ENCODE measurements at regions not wholly inside any gene's neighbourhood (a gene's known extent, or its start where the extent isn't known, plus 50 kb on each side); places are given as distances from the start of the nearest gene placed in this dataset.
A peak's percentile ranks its signal among the peaks of the same experiment; 100 is the strongest.
"Not testable (repeated sequence)": the region's sequence is repeated elsewhere in the genome, so short reads cannot be mapped to it uniquely, and the experiment has no call there.

GRCh38 chr7:153061910-153062528, 302.5 kb downstream of the ACTR3B start:
- peak; percentile 29 for DNase-seq
- in situ Hi-C loops (cut with MboI; ENCODE audit: low pct_unique_long_range_greater_than_20kb, low sequenced_read_pairs): no loop called here

- no peak for DNase-seq
- in situ Hi-C loops (cut with MboI; ENCODE audit: low pct_unique_long_range_greater_than_20kb, low sequenced_read_pairs): no loop called here
These were observed 305.5 kb downstream of the ACTR3B start for GRCh38 chr7:153065051-153065450.

- no peak for DNase-seq
- in situ Hi-C loops (cut with MboI; ENCODE audit: low pct_unique_long_range_greater_than_20kb, low sequenced_read_pairs): no loop called here
These were observed 307.2 kb downstream of the ACTR3B start for GRCh38 chr7:153066711-153067110.

GRCh38 chr7:153070141-153070540, 310.6 kb downstream of the ACTR3B start:
- no peak for DNase-seq
- in situ Hi-C loops (cut with MboI; ENCODE audit: low pct_unique_long_range_greater_than_20kb, low sequenced_read_pairs): no loop called here

GRCh38 chr7:153072806-153073205, 313.3 kb downstream of the ACTR3B start:
- DNase-seq: no peak
- in situ Hi-C loops (cut with MboI; ENCODE audit: low pct_unique_long_range_greater_than_20kb, low sequenced_read_pairs): no loop called here

- in situ Hi-C loops (cut with MboI; ENCODE audit: low pct_unique_long_range_greater_than_20kb, low sequenced_read_pairs); DNase-seq: not testable (repeated sequence)
These were observed 316.7 kb downstream of the ACTR3B start for GRCh38 chr7:153076289-153076688.

GRCh38 chr7:153081496-153081895, 321.9 kb downstream of the ACTR3B start:
- DNase-seq: no peak
- in situ Hi-C loops (cut with MboI; ENCODE audit: low pct_unique_long_range_greater_than_20kb, low sequenced_read_pairs): no loop called here

GRCh38 chr7:153084278-153084677, 324.7 kb downstream of the ACTR3B start:
- DNase-seq: no peak
- in situ Hi-C loops (cut with MboI; ENCODE audit: low pct_unique_long_range_greater_than_20kb, low sequenced_read_pairs): no loop called here

GRCh38 chr7:153087498-153087897, 327.9 kb downstream of the ACTR3B start:
- in situ Hi-C loops (cut with MboI; ENCODE audit: low pct_unique_long_range_greater_than_20kb, low sequenced_read_pairs): no loop called here
- no peak for DNase-seq

GRCh38 chr7:153088601-153089000, 329.0 kb downstream of the ACTR3B start:
- DNase-seq: no peak
- in situ Hi-C loops (cut with MboI; ENCODE audit: low pct_unique_long_range_greater_than_20kb, low sequenced_read_pairs): no loop called here

- in situ Hi-C loops (cut with MboI; ENCODE audit: low pct_unique_long_range_greater_than_20kb, low sequenced_read_pairs): no loop called here
- no peak for DNase-seq
These were observed 330.7 kb downstream of the ACTR3B start for GRCh38 chr7:153090209-153090608.

- no peak for DNase-seq
- in situ Hi-C loops (cut with MboI; ENCODE audit: low pct_unique_long_range_greater_than_20kb, low sequenced_read_pairs): no loop called here
These were observed 331.2 kb downstream of the ACTR3B start for GRCh38 chr7:153090764-153091163.

- in situ Hi-C loops (cut with MboI; ENCODE audit: low pct_unique_long_range_greater_than_20kb, low sequenced_read_pairs): no loop called here
- no peak for DNase-seq
These were observed 331.9 kb downstream of the ACTR3B start for GRCh38 chr7:153091477-153091876.

- DNase-seq: no peak
- in situ Hi-C loops (cut with MboI; ENCODE audit: low pct_unique_long_range_greater_than_20kb, low sequenced_read_pairs): no loop called here
These were observed 338.1 kb downstream of the ACTR3B start for GRCh38 chr7:153097511-153098201.

- in situ Hi-C loops (cut with MboI; ENCODE audit: low pct_unique_long_range_greater_than_20kb, low sequenced_read_pairs): no loop called here
- no peak for DNase-seq
These were observed 339.7 kb downstream of the ACTR3B start for GRCh38 chr7:153099235-153099634.

GRCh38 chr7:153100691-153101237, 341.2 kb downstream of the ACTR3B start:
- DNase-seq: no peak
- in situ Hi-C loops (cut with MboI; ENCODE audit: low pct_unique_long_range_greater_than_20kb, low sequenced_read_pairs): no loop called here

- DNase-seq: no peak
- in situ Hi-C loops (cut with MboI; ENCODE audit: low pct_unique_long_range_greater_than_20kb, low sequenced_read_pairs): no loop called here
These were observed 343.6 kb downstream of the ACTR3B start for GRCh38 chr7:153103202-153103601.

- DNase-seq: no peak
- in situ Hi-C loops (cut with MboI; ENCODE audit: low pct_unique_long_range_greater_than_20kb, low sequenced_read_pairs): no loop called here
These were observed 348.3 kb downstream of the ACTR3B start for GRCh38 chr7:153107826-153108225.

- in situ Hi-C loops (cut with MboI; ENCODE audit: low pct_unique_long_range_greater_than_20kb, low sequenced_read_pairs): no loop called here
- DNase-seq: no peak
These were observed 350.0 kb downstream of the ACTR3B start for GRCh38 chr7:153109566-153109965.

GRCh38 chr7:153110606-153111005, 351.1 kb downstream of the ACTR3B start:
- DNase-seq: no peak
- in situ Hi-C loops (cut with MboI; ENCODE audit: low pct_unique_long_range_greater_than_20kb, low sequenced_read_pairs): no loop called here

- in situ Hi-C loops (cut with MboI; ENCODE audit: low pct_unique_long_range_greater_than_20kb, low sequenced_read_pairs): not testable (repeated sequence)
These were observed 362.7 kb downstream of the ACTR3B start for GRCh38 chr7:153122255-153122654.

More at GRCh38 chr7:153122255-153122654, 362.7 kb downstream of the ACTR3B start:
- DNase-seq: not testable (repeated sequence)
